Lower leg skin (tissue), 4 donors: ENCODE measurements at regions not wholly inside any gene's neighbourhood (a gene's known extent, or its start where the extent isn't known, plus 50 kb on each side); places are given as distances from the start of the nearest gene placed in this dataset.

Source experiments
- DNase-seq, 2 donors: peaks; one replicate each; pipeline ENCODE4 v3.0.0-alpha.2; 2019; ENCODE audit warnings: low spot score in 2 of 2
- H3K4me3 ChIP-seq: fragments of 200-600 bp; sonication (generic); 2 replicates; pipeline ENCODE4 v1.5.1; 2017; ENCODE audit warnings: mild to moderate bottlenecking, low read depth; ENCODE audit not compliant: poor library complexity, severe bottlenecking
- CTCF ChIP-seq, 3 donors: fragments of 450-650 bp; IDR thresholded peaks; one replicate each; pipeline ENCODE4 v1.5.1; 2016; ENCODE audit warnings: antibody characterized with exemption in 3 of 3, mild to moderate bottlenecking in 3 of 3, moderate library complexity in 2 of 3
- POLR2A ChIP-seq, 2 donors: fragments of 450-650 bp; IDR thresholded peaks; one replicate each; pipeline ENCODE4 v1.6.1; 2016 to 2017; ENCODE audit warnings: antibody characterized with exemption in 2 of 2, mild to moderate bottlenecking in 1 of 2, moderate library complexity in 1 of 2
- WGBS, 2 donors: methylation state at CpG; one replicate each; pipeline ENCODE4 v1.1.5; 2018; 5-methylcytosine and 5-hydroxymethylcytosine counted together
- intact Hi-C: fragments of 100-400 bp; cut with DNase I; formaldehyde crosslinking; loops from one replicate; pipeline ENCODE4 v1.15.0; 2023; ENCODE audit warnings: low total_unique reads

GRCh38 chr10:108765794-108766193, 1157.5 kb downstream of the XPNPEP1 start:
- whole genome bisulfite sequencing, 2 donors: 40 to 65% methylated on average over 1 of the region's 1 CpG

GRCh38 chr10:108757946-108758345, 1165.4 kb downstream of the XPNPEP1 start:
- no peak overlapping the region for H3K4me3 ChIP-seq
- WGBS, 2 donors: 46 to 52% methylated on average over 1 of the region's 1 CpG
- TF ChIP-seq CTCF (IDR thresholded peaks at IDR 0.05) (no peak), POLR2A (IDR thresholded peaks at IDR 0.05) (no peak)
- intact Hi-C loops: no loop called here
- no peak for DNase-seq

More at GRCh38 chr10:108765794-108766193, 1157.5 kb downstream of the XPNPEP1 start:
- no peak for TF ChIP-seq POLR2A (IDR thresholded peaks at IDR 0.05)
- TF ChIP-seq CTCF (IDR thresholded peaks at IDR 0.05): no peak
- no peak overlapping the region for H3K4me3 ChIP-seq
- intact Hi-C loops: no loop called here
- DNase-seq: no peak

GRCh38 chr10:108755646-108756045, 1167.7 kb downstream of the XPNPEP1 start:
- WGBS, 2 donors: 68 to 80% methylated on average over 1 of the region's 1 CpG
- intact Hi-C loops: no loop called here
- no peak for TF ChIP-seq CTCF (IDR thresholded peaks at IDR 0.05)
- no peak for TF ChIP-seq POLR2A (IDR thresholded peaks at IDR 0.05)
- no peak overlapping the region for H3K4me3 ChIP-seq
- DNase-seq: no peak

GRCh38 chr10:108753326-108753725, 1170.0 kb downstream of the XPNPEP1 start:
- TF ChIP-seq CTCF (IDR thresholded peaks at IDR 0.05): no peak
- TF ChIP-seq POLR2A (IDR thresholded peaks at IDR 0.05): no peak
- no peak overlapping the region for H3K4me3 ChIP-seq
- DNase-seq: no peak
- intact Hi-C loops: no loop called here
- 15 to 36% methylated on average over 2 of the region's 2 CpGs for WGBS, 2 donors

GRCh38 chr10:108749042-108749441, 1174.3 kb downstream of the XPNPEP1 start:
- intact Hi-C loops: no loop called here
- H3K4me3 ChIP-seq: no peak overlapping the region
- DNase-seq: no peak
- TF ChIP-seq CTCF (IDR thresholded peaks at IDR 0.05) (no peak), POLR2A (IDR thresholded peaks at IDR 0.05) (no peak)

GRCh38 chr10:108736111-108736510, 1187.2 kb downstream of the XPNPEP1 start:
- no peak for TF ChIP-seq CTCF (IDR thresholded peaks at IDR 0.05)
- TF ChIP-seq POLR2A (IDR thresholded peaks at IDR 0.05): no peak
- DNase-seq: no peak
- intact Hi-C loops: no loop called here
- H3K4me3 ChIP-seq: no peak overlapping the region
- 100% methylated on average over 1 of the region's 1 CpG for WGBS, 2 donors
